ENCODE measurements at regions not wholly inside any gene's neighbourhood (a gene's known extent, or its start where the extent isn't known, plus 50 kb on each side); places are given as distances from the start of the nearest gene placed in this dataset.

DNA sequence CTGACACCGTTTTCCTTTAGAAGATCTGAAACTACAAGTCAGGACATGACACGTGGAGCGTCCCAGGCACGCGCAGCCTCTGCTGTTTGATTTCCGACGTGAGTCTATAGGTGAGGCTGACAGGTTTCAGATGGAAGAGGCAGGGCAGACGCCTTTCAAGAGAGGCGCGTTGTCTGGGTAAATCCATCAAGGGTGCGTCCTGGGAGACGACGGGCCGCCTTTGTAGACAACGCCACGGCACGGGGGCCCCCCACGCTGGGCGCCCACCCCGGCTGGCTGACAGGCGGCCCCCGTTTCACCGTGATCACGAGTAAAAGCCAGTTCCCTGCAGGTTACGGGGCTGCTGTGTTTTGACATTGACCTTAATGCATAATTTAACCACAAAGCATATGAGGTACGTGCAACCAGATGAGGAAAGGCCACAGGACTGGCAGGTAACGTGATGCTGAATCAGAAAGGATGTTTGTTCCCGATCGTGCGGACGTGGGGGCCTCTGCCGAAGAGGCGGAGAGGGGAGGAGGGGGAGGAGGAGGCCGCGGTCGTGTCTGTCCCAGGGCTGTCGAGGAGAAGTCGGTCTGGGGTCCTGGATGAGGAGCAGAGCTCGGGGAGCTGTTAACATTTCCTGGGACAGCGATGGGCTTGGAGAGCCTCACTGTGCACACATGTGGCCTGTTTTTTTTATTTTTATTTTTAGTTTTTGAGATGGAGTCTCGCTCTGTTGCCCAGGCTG, 51.1 kb upstream of the PPP2R3B start (continued):
- TF ChIP-seq, protein P1, sequence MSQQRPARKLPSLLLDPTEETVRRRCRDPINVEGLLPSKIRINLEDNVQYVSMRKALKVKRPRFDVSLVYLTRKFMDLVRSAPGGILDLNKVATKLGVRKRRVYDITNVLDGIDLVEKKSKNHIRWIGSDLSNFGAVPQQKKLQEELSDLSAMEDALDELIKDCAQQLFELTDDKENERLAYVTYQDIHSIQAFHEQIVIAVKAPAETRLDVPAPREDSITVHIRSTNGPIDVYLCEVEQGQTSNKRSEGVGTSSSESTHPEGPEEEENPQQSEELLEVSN (IDR thresholded peaks at IDR 0.05) = no peak
- TF ChIP-seq TCF12 (IDR thresholded peaks at IDR 0.05; ENCODE audit: low read depth, low read length) (no peak), KDM1A (IDR thresholded peaks at IDR 0.05; ENCODE audit: borderline replicate concordance, low read length) (no peak), SP1 (IDR thresholded peaks at IDR 0.05; ENCODE audit: low read depth, low read length) (no peak), MAFK (IDR thresholded peaks at IDR 0.05; ENCODE audit: low read depth, low read length) (no peak), GTF2F1 (IDR thresholded peaks at IDR 0.05; ENCODE audit: borderline replicate concordance, low read depth, low read length) (no peak)
